ENCODE measurements at regions not wholly inside any gene's neighbourhood (a gene's known extent, or its start where the extent isn't known, plus 50 kb on each side); places are given as distances from the start of the nearest gene placed in this dataset.

DNA sequence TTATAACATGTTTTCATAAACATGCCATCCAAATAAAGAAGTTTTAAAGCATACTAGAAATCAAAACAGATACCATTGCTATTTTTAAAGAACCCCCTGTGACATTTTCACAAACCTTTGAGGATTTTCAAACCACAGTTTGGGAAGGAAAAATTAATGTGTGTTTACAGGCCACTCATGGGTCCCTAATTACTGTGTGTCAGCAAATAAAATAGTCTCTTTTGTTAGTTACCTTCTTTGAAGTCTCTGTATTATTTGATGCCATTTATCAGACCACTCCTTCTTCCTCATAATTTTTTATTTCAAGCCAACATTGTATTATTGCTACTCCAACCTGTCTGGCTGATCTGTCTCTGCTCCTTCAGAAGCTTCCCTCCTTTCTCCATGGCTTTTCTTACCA is 72.6 kb upstream of the TET2 start:
- intact Hi-C loops (cut with micrococcal nuclease), result no loop called here
- no peak overlapping the region for H2AFZ ChIP-seq (ENCODE audit: insufficient read depth, low read depth, low read length, poor library complexity, severe bottlenecking)
- H3K36me3 ChIP-seq (replicated peaks in 1 of 2; ENCODE audit: control insufficient read depth in 1 of 2, insufficient read depth in 2 of 2, low read length in 2 of 2), result no peaks in the 10 kb centered on the region
- TF ChIP-seq, protein P1, sequence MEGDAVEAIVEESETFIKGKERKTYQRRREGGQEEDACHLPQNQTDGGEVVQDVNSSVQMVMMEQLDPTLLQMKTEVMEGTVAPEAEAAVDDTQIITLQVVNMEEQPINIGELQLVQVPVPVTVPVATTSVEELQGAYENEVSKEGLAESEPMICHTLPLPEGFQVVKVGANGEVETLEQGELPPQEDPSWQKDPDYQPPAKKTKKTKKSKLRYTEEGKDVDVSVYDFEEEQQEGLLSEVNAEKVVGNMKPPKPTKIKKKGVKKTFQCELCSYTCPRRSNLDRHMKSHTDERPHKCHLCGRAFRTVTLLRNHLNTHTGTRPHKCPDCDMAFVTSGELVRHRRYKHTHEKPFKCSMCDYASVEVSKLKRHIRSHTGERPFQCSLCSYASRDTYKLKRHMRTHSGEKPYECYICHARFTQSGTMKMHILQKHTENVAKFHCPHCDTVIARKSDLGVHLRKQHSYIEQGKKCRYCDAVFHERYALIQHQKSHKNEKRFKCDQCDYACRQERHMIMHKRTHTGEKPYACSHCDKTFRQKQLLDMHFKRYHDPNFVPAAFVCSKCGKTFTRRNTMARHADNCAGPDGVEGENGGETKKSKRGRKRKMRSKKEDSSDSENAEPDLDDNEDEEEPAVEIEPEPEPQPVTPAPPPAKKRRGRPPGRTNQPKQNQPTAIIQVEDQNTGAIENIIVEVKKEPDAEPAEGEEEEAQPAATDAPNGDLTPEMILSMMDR (IDR thresholded peaks at IDR 0.05), result no peak
- H3K4me1 ChIP-seq (ENCODE audit: control insufficient read depth in 1 of 2, insufficient read depth in 2 of 2, low read length in 2 of 2), result peaks cover 5 to 13% of the 10 kb centered on the region in 2 donors
- H3K27ac Mint-ChIP-seq, result no peak overlapping the region
- no peak overlapping the region for H3K27ac ChIP-seq (ENCODE audit: low read depth in 1 of 2, low read length in 2 of 2)
- H4K20me1 ChIP-seq (ENCODE audit: insufficient read depth, low read length), result no peaks in the 10 kb centered on the region
- no peaks in the 10 kb centered on the region for H3K27me3 ChIP-seq (ENCODE audit: control insufficient read depth in 2 of 2, insufficient read depth in 2 of 2, low read length in 2 of 2)
- H3K4me2 ChIP-seq (replicated peaks; ENCODE audit: extremely low read depth, low read length, poor library complexity, severe bottlenecking), result no peak overlapping the region
- peaks cover 0 to 4% (median 0%) of the 10 kb centered on the region in 7 donors for H3K9me3 Mint-ChIP-seq
- no peak overlapping the region for H3K4me3 ChIP-seq (replicated peaks in 1 of 3; ENCODE audit: low read depth in 2 of 3, low read length in 3 of 3)
- no peaks in the 10 kb centered on the region for H3K9me3 ChIP-seq (replicated peaks in 1 of 2; ENCODE audit: control insufficient read depth in 1 of 2, insufficient read depth in 1 of 2, low read length in 2 of 2)
- no peaks in the 10 kb centered on the region for H3K36me3 Mint-ChIP-seq
- H3K79me2 ChIP-seq (ENCODE audit: insufficient read depth, low read length), result no peaks in the 10 kb centered on the region
- H3K4me1 Mint-ChIP-seq, result peaks cover 23% of the 10 kb centered on the region
- no peak overlapping the region for H3K4me3 Mint-ChIP-seq
- H3K27me3 Mint-ChIP-seq (ENCODE audit: low read depth in 3 of 3), result no peaks in the 10 kb centered on the region
- DNase-seq, result no peak
- H3K9ac ChIP-seq (ENCODE audit: insufficient read depth, low read length, poor library complexity, severe bottlenecking), result no peak overlapping the region

DNA sequence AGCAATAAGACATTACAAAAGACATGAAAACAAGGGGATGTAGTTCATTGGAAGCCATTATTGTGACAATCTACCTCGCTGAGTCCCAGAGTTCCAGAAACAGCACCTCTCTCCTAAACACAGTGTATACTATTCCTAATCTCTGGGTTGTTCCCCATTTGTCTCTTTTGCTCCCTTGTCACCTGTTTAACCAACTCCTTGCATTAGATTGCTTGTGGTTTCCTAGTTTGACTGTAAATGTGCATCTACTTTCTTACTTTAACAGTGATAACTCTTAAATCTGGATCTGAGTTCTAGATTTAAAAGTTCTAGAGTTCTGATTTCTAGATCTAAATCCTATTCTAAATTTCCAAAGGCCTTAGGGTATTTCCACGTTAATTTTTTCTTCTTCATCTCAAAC is 71.6 kb upstream of the TET2 start:
- Histone ChIP-seq H3K27ac (ENCODE audit: low read depth in 1 of 2, low read length in 2 of 2) (no peak overlapping the region), H3K9ac (ENCODE audit: insufficient read depth, low read length, poor library complexity, severe bottlenecking) (no peak overlapping the region), H3K4me2 (replicated peaks; ENCODE audit: extremely low read depth, low read length, poor library complexity, severe bottlenecking) (no peak overlapping the region), H3K27me3 (ENCODE audit: control insufficient read depth in 2 of 2, insufficient read depth in 2 of 2, low read length in 2 of 2) (no peaks in the 10 kb centered on the region), H4K20me1 (ENCODE audit: insufficient read depth, low read length) (no peaks in the 10 kb centered on the region), H3K4me3 (replicated peaks in 1 of 3; ENCODE audit: low read depth in 2 of 3, low read length in 3 of 3) (no peak overlapping the region), H2AFZ (ENCODE audit: insufficient read depth, low read depth, low read length, poor library complexity, severe bottlenecking) (no peak overlapping the region), H3K36me3 (replicated peaks in 1 of 2; ENCODE audit: control insufficient read depth in 1 of 2, insufficient read depth in 2 of 2, low read length in 2 of 2) (no peaks in the 10 kb centered on the region), H3K79me2 (ENCODE audit: insufficient read depth, low read length) (no peaks in the 10 kb centered on the region), H3K4me1 (ENCODE audit: control insufficient read depth in 1 of 2, insufficient read depth in 2 of 2, low read length in 2 of 2) (peaks cover 0 to 4% of the 10 kb centered on the region in 2 donors), H3K9me3 (replicated peaks in 1 of 2; ENCODE audit: control insufficient read depth in 1 of 2, insufficient read depth in 1 of 2, low read length in 2 of 2) (peaks cover 0 to 4% of the 10 kb centered on the region in 2 donors)
- Mint-ChIP-seq H3K27me3 (ENCODE audit: low read depth in 3 of 3) (no peaks in the 10 kb centered on the region), H3K4me3 (no peak overlapping the region), H3K36me3 (peaks cover 0 to 2% of the 10 kb centered on the region in 2 donors), H3K9me3 (peaks cover 2 to 10% (median 7%) of the 10 kb centered on the region in 7 donors), H3K27ac (no peak overlapping the region), H3K4me1 (peaks cover 15% of the 10 kb centered on the region)
- TF ChIP-seq, protein P1 (IDR thresholded peaks at IDR 0.05), result no peak
- no peak for DNase-seq
- WGBS (ENCODE audit: insufficient coverage), result 73% methylated on average over 1 of the region's 2 CpGs
- intact Hi-C loops (cut with micrococcal nuclease), result no loop called here
